Stimulated activated CD4-positive, alpha-beta T cell treated with anti-CD3 and anti-CD28 coated beads, Interleukin-12 subunit alpha, Interleukin-12 subunit beta, amount 100 ng/mL, for 48 hours (primary cell): ENCODE measurements at regions not wholly inside any gene's neighbourhood (a gene's known extent, or its start where the extent isn't known, plus 50 kb on each side); places are given as distances from the start of the nearest gene placed in this dataset.
"Not testable (repeated sequence)": the region's sequence is repeated elsewhere in the genome, so short reads cannot be mapped to it uniquely, and the experiment has no call there.

ENCODE experiments used
- DNase-seq, 3 donors: peaks; one replicate each; pipeline ENCODE4 v3.0.0-alpha.2; 2020; ENCODE audit warnings: low read depth in 2 of 3, low spot score in 1 of 3

GRCh38 chr5:168121138-168121494 is 170.3 kb upstream of the WWC1 start:
- no peak for DNase-seq

DNA sequence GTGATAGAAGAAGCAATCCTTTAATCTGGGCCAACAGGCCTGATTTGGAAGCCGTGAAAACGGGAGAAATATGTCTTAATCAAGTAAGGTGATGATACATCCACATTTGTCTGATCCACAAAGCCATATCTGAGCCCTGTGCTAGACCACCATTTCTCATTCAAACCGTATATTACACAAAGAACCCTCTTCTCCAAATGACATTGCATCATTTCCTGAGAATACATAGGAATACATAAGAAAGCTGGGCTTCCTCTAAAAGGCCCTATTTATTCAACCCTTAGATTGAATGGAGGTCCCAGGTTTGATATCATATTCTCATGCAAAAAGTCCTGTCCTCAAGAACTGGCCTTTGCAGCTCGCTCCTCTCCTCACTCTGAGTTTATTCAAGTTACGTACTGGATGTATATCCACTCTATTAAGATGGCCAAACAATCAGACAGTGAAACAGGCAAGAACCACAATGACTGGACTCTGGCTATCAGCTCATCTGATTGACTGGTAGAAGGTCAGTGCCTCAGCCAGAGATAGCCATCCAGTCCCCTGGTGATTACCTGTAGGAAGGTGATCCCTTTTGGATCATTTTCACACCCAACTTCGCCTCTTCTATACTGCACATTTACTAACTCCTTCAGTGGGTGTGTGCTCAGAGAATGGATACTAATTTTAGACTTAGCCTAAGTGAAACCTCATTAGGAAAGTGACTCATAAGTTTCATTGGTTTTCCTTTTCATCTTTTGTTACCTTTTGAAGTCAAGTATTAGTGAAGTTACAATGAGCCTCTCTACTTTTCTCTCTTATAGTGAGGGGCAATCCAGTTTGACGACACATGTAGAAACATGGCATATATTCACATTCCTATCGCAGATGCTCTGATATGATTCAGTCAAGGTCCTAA is 167.6 kb upstream of the WWC1 start:
- DNase-seq, result no peak

DNA sequence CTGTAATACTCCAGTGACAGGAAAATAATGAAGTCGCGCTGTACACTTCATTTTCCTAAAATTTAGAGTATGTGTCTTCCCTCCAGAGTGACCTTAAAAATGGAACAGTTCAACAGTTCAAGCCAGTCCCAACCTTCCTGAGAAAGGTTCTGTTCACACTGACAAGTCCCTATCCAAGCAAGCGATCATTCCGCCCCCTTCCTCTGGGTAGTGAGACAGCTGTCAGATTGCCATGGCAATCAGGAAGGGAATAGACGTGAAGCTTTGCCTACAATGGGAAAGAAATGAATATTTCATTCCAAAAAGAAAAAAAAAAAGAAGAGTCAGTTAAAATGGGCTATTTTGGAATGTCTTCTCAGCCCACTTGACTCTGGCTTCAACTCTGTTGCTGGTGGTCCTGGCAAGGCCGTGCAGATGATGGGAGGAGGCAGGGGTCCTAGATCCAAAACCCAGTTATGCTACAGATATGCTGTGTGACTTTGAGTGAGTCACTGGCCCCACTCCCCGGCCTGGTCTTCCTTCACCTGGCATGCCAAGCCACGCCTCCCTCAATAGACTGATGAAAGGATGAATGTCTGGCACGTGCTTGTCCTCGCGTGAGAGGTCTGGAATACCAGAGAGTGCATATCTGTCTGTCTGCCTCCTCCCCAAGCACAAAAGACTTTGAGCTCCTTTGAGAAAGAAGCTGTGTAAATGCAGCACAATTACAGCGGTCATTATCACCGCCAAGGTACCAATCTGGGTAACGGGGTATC is 165.8 kb upstream of the WWC1 start:
- DNase-seq, result no peak

DNA sequence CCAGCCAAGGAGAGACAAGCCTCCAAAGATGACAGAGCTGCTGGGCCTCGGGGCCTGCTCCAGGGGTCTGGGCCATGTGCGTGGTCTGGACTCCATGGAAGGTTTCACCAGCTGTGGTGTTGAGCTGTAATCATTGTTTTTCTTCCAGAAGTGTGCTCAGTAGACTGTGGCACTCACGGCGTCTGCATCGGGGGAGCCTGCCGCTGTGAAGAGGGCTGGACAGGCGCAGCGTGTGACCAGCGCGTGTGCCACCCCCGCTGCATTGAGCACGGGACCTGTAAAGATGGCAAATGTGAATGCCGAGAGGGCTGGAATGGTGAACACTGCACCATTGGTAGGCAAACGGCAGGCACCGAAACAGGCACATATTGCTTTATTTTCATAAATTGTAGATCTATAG is 164.8 kb upstream of the WWC1 start:
- no peak for DNase-seq

DNA sequence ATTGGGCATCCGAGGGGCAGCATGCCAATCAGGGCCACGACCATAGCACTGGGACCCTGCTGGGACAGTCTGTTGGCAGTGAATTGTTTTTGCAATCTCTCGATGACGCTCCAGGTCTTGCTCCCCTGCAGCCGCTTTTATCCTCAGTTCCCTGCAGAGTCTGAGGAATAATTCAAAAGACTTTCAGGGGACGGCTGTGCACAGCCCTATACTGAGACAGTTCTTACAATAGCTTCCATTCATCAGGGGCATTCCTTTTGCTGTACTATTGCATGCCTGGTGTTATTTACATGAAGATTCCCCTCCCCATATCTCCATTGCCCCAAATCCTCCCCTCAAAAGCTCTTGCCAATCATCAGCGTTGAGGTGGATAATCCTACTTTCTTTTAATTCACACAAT is 163.3 kb upstream of the WWC1 start:
- DNase-seq, result no peak

DNA sequence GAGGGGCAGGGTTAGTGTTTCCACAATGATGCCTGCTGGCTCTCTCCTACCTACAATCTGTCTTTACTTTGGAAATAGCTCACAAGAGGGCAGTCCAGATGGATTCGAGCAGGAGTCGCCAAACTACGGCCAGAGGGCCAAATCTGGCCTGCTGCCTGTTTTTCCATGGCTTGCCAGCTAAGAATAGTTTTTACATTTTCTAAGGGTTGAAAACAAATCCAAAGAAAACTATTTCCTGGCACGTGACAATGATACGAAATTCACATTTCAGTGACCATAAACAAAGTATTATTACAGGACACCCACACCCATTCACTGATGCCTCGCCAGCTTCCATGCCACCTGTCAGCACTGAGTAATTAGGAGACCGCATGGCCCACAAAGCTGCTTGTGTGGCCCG is 162.9 kb upstream of the WWC1 start:
- no peak for DNase-seq

- no peak for DNase-seq
Observed at GRCh38 chr5:168131519-168131918, 159.9 kb upstream of the WWC1 start.

DNA sequence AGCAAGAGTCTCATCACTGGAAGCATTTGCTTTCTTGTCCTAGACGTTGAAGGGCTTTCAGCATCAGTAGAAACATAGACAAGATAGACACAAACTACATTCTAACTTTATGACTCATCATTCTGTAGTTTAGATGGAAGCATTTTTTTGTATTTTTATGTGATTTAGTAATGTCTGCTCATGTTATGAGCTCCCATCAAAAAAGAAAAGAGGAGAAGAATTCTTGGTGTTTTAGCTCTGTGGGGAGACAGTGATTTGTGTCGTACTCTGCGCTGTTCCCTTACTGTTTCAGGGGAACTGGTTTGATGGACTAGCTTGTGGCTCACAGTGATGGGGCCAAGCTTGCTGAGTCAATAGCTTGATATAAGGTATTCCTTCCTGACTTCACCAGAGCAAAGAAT is 159.2 kb upstream of the WWC1 start:
- no peak for DNase-seq

DNA sequence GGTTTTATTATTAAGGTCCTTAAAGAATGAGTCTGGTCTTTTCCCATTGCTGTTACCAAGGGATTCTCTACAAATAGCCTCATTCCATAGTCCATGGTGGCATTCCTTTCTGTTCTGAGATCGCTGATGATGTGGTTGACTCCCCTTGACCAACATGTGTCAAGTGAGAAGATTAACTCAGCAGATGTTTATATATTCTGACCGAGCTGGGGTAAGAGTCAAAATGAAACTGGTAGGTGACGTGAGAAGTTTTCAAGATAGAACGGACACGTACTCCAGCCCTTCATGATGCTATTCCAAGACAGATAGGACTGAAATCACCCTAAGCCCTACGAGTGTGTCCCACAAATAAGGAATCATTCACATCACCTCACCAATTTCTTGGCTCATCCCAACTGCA is 155.5 kb upstream of the WWC1 start:
- no peak for DNase-seq

GRCh38 chr5:168136340-168136739 is 155.1 kb upstream of the WWC1 start:
- no peak for DNase-seq

DNA sequence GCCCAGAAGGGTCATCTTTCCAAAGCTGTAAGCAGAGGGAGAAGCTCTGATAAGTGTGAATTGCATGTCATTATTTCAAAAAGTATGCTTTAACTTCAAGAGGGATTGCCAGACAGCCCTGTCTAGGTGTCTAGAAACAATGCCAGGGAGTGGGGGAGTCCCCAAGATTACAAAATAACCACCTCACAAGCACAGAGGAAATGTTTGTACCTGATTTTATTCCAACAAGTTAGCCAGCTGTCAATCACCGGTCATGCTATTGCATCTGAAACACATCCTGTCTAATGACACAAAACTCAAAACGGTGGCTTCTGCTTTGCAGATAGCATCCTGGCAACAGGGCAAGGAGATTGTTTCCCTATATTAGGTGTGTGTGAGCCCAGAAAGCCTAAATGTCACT is 154.2 kb upstream of the WWC1 start:
- no peak for DNase-seq

GRCh38 chr5:168140241-168140640 is 151.2 kb upstream of the WWC1 start:
- DNase-seq, result no peak

- DNase-seq, result no peak
Observed at GRCh38 chr5:168142402-168142801, 149.0 kb upstream of the WWC1 start.

- not testable (repeated sequence) for DNase-seq
Observed at GRCh38 chr5:168143521-168143920, 147.9 kb upstream of the WWC1 start.

DNA sequence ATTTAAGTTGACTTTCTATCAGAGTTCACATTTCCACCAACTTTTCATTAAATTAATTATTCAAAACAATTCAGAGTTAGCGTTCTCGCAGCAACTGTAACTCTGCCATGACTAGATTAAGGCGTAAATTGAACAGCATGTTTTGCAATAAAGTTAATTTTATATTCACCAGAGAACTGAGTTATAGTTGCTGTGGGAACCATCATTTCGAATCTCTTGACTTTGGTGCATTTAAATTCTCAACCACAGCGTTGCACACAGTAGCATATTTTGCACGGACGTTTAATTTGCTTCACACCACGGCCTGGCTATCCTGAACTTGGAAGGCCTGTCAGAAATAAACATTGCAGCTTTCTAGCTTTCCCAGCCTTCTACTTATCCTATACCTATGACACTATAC is 144.3 kb upstream of the WWC1 start:
- DNase-seq, result no peak

GRCh38 chr5:168147568-168148360 is 143.7 kb upstream of the WWC1 start:
- no peak for DNase-seq

DNA sequence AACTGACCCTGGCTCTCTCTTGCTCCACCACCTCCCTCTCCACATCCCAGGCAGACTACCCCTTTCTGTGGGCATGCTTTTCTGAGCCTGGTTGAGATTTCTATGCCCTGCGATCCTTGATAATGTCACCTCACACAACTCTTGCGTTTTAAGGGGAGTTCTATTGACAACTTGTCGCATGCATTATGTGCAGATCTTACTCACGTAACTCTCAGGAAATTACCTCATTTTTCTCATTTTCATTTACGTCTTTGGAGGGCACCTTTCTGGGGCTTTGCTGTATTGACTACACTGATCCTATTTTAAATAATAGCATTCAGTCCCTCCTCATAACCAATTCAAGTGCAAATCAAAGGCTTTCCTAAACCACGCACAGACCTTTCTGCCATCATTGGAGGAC is 140.4 kb upstream of the WWC1 start:
- DNase-seq, result no peak

- DNase-seq, result no peak
Observed at GRCh38 chr5:168152660-168153059, 138.8 kb upstream of the WWC1 start.

DNA sequence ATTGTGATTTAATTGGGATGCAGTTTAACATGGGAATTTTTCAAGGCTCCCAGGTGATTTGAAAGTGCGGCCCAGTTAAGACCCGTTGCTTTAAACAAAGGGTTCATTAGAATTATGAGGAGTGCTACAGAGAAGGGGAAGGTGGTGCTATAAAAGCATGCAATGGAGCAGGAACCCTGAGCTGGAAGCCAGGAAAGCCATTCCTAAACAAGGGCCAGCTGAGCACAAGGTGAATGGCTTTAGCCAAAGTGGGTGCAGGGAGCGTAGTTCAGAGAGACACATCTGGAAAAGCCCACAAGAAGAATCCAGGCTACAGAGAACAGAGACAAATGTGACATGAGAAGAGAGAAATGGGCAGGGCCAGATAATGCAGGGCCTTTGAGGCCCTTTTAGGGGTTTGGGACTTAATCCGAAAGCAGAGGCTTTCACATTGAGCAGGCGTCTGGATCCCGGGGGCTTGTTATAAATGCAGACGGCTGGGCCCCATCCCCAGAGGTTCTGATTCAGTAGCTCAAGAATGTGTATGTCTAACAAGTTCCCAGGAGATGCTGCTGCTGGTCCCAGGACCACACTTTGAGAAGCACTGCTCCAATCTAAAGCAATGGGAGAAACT is 138.1 kb upstream of the WWC1 start:
- DNase-seq, result no peak

DNA sequence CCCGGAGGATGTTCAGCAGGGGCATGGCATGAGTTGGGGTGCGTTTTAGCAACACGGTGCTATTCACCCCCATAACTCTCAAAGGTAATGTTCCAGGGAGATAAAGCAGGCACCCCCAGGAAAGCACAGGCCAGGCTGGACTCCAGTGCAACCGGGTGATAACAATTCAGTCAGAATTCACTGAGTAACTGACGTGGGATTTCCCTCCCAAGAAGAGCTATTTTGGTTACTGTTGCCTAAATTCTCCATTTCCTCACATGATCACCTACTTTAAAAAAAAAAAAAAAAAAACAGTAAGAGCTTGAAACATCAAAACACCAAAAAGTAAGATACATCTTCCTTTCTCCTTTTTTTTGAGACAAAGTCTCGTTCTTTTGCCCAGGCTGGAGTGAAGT is 137.6 kb upstream of the WWC1 start:
- no peak for DNase-seq

- DNase-seq, result no peak
Observed at GRCh38 chr5:168155585-168155984, 135.9 kb upstream of the WWC1 start.
